Activated effector memory CD4-positive, alpha-beta T cell treated with anti-CD3 and anti-CD28 coated beads, Interleukin-2, amount 50 U/mL, for 16 hours (primary cell): ENCODE measurements at regions not wholly inside any gene's neighbourhood (a gene's known extent, or its start where the extent isn't known, plus 50 kb on each side); places are given as distances from the start of the nearest gene placed in this dataset.

Source experiments
- DNase-seq: peaks from one replicate; pipeline ENCODE4 v3.0.0-alpha.2; 2020

GRCh38 chr2:550860-551567 is 126.2 kb downstream of the TMEM18 start:
- DNase-seq = no peak

- DNase-seq = no peak
Measured at GRCh38 chr2:545711-546650, 131.2 kb downstream of the TMEM18 start.

GRCh38 chr2:545228-545627 is 132.0 kb downstream of the TMEM18 start:
- no peak for DNase-seq

GRCh38 chr2:538646-539045 is 138.6 kb downstream of the TMEM18 start:
- DNase-seq = no peak

GRCh38 chr2:535222-535621 is 142.0 kb downstream of the TMEM18 start:
- DNase-seq = no peak

GRCh38 chr2:529852-530251 is 147.4 kb downstream of the TMEM18 start:
- DNase-seq = no peak

GRCh38 chr2:529424-529823 is 147.8 kb downstream of the TMEM18 start:
- DNase-seq = no peak

GRCh38 chr2:527581-527980 is 149.6 kb downstream of the TMEM18 start:
- DNase-seq = no peak

GRCh38 chr2:526918-527317 is 150.3 kb downstream of the TMEM18 start:
- no peak for DNase-seq

- no peak for DNase-seq
Measured at GRCh38 chr2:525611-526010, 151.6 kb downstream of the TMEM18 start.

GRCh38 chr2:525021-525420 is 152.2 kb downstream of the TMEM18 start:
- no peak for DNase-seq

- DNase-seq = no peak
Measured at GRCh38 chr2:524442-524841, 152.8 kb downstream of the TMEM18 start.

- no peak for DNase-seq
Measured at GRCh38 chr2:523698-524270, 153.4 kb downstream of the TMEM18 start.

- no peak for DNase-seq
Measured at GRCh38 chr2:522776-523175, 154.4 kb downstream of the TMEM18 start.

- no peak for DNase-seq
Measured at GRCh38 chr2:521853-522530, 155.2 kb downstream of the TMEM18 start.

GRCh38 chr2:520663-521340 is 156.4 kb downstream of the TMEM18 start:
- DNase-seq = no peak

GRCh38 chr2:516944-517343 is 160.3 kb downstream of the TMEM18 start:
- DNase-seq = no peak

- no peak for DNase-seq
Measured at GRCh38 chr2:516131-516530, 161.1 kb downstream of the TMEM18 start.

- no peak for DNase-seq
Measured at GRCh38 chr2:515441-516127, 161.6 kb downstream of the TMEM18 start.

- no peak for DNase-seq
Measured at GRCh38 chr2:513981-514706, 163.1 kb downstream of the TMEM18 start.

GRCh38 chr2:510839-511238 is 166.4 kb downstream of the TMEM18 start:
- no peak for DNase-seq
